CD14-positive monocyte (primary cell): ENCODE measurements at regions not wholly inside any gene's neighbourhood (a gene's known extent, or its start where the extent isn't known, plus 50 kb on each side); places are given as distances from the start of the nearest gene placed in this dataset.

Experiments used
- DNase-seq, 3 donors: peaks; one replicate each; pipeline ENCODE4 v3.0.0-alpha.2; 2011 to 2022
- H2AFZ ChIP-seq: 2 replicates; pipeline ENCODE4 v1.6.0; 2012; ENCODE audit warnings: mild to moderate bottlenecking, low read depth, low read length, inconsistent platforms; ENCODE audit not compliant: insufficient read depth, poor library complexity, severe bottlenecking
- H3K27ac ChIP-seq, 2 donors: 1 replicate in 1 of 2; 2 replicates in 1 of 2; pipeline ENCODE4 v1.5.1; 2012 to 2013; ENCODE audit warnings: low read length in 2 of 2, control low read depth in 1 of 2, inconsistent platforms in 1 of 2, low read depth in 1 of 2, mild to moderate bottlenecking in 1 of 2
- H3K27me3 ChIP-seq, 2 donors: one replicate each; pipeline versions ENCODE4 v1.6.0 to v1.6.1; 2011 to 2013; ENCODE audit warnings: low read length in 2 of 2; ENCODE audit not compliant: control insufficient read depth in 2 of 2, insufficient read depth in 2 of 2
- H3K36me3 ChIP-seq, 2 donors: replicated peaks in 1 of 2; 1 replicate in 1 of 2; 2 replicates in 1 of 2; pipeline versions ENCODE4 v1.5.1 to v1.6.1; 2012 to 2013; ENCODE audit warnings: low read length in 2 of 2, control low read depth in 1 of 2, inconsistent platforms in 1 of 2, mild to moderate bottlenecking in 1 of 2; ENCODE audit not compliant: insufficient read depth in 2 of 2, control insufficient read depth in 1 of 2
- H3K4me1 ChIP-seq, 2 donors: 1 replicate in 1 of 2; 2 replicates in 1 of 2; pipeline versions ENCODE4 v1.5.1 to v1.6.1; 2012 to 2013; ENCODE audit warnings: low read length in 2 of 2, control low read depth in 1 of 2, inconsistent platforms in 1 of 2, mild to moderate bottlenecking in 1 of 2, moderate library complexity in 1 of 2; ENCODE audit not compliant: insufficient read depth in 2 of 2, control insufficient read depth in 1 of 2
- H3K4me2 ChIP-seq: replicated peaks from 2 replicates; pipeline ENCODE3; 2012; ENCODE audit warnings: low read length, moderate library complexity, mild to moderate bottlenecking; ENCODE audit not compliant: poor library complexity, severe bottlenecking; ENCODE audit errors: extremely low read depth
- H3K4me3 ChIP-seq, 3 experiments: fragments of 200-600 bp in 1 of 3; sonication (generic) in 1 of 3; replicated peaks in 1 of 3; 1 replicate in 2 of 3; 2 replicates in 1 of 3; pipeline ENCODE4 v1.5.1; 2011 to 2013; ENCODE audit warnings: low read length in 3 of 3, mild to moderate bottlenecking in 3 of 3, control low read depth in 2 of 3, low read depth in 2 of 3, inconsistent platforms in 1 of 3, moderate library complexity in 1 of 3
- H3K79me2 ChIP-seq: 2 replicates; pipeline ENCODE4 v1.6.0; 2012; ENCODE audit warnings: mild to moderate bottlenecking, control low read depth, inconsistent platforms, low read length, moderate library complexity; ENCODE audit not compliant: insufficient read depth
- H3K9ac ChIP-seq: 2 replicates; pipeline ENCODE4 v1.6.0; 2017; ENCODE audit warnings: low read length, mild to moderate bottlenecking; ENCODE audit not compliant: insufficient read depth, poor library complexity, severe bottlenecking
- H3K9me3 ChIP-seq, 2 donors: replicated peaks in 1 of 2; 1 replicate in 1 of 2; 2 replicates in 1 of 2; pipeline versions ENCODE4 v1.5.1 to v1.6.1; 2012 to 2013; ENCODE audit warnings: low read length in 2 of 2, control low read depth in 1 of 2; ENCODE audit not compliant: control insufficient read depth in 1 of 2, insufficient read depth in 1 of 2
- H4K20me1 ChIP-seq: 2 replicates; pipeline ENCODE4 v1.6.0; 2012; ENCODE audit warnings: mild to moderate bottlenecking, low read length, control low read depth, moderate library complexity; ENCODE audit not compliant: insufficient read depth
- H3K27ac Mint-ChIP-seq, 7 donors: one replicate each; pipeline ENCODE4 v1.8.0; 2020; ENCODE audit warnings: mild to moderate bottlenecking in 7 of 7, mixed read lengths in 7 of 7, moderate library complexity in 6 of 7, inconsistent platforms in 2 of 7
- H3K27me3 Mint-ChIP-seq, 3 donors: one replicate each; pipeline ENCODE4 v1.8.0; 2021 to 2022; ENCODE audit warnings: low read depth in 3 of 3, mild to moderate bottlenecking in 3 of 3, mixed read lengths in 3 of 3, moderate library complexity in 3 of 3, inconsistent platforms in 1 of 3
- H3K36me3 Mint-ChIP-seq, 2 donors: one replicate each; pipeline ENCODE4 v1.8.0; 2020; ENCODE audit warnings: mixed read lengths in 2 of 2, inconsistent platforms in 1 of 2, mild to moderate bottlenecking in 1 of 2
- H3K4me1 Mint-ChIP-seq: one replicate; pipeline ENCODE4 v1.8.0; 2020; ENCODE audit warnings: mild to moderate bottlenecking, mixed read lengths
- H3K4me3 Mint-ChIP-seq, 2 donors: one replicate each; pipeline ENCODE4 v1.8.0; 2020; ENCODE audit warnings: mild to moderate bottlenecking in 2 of 2, mixed read lengths in 2 of 2, moderate library complexity in 1 of 2
- H3K9me3 Mint-ChIP-seq, 7 donors: one replicate each; pipeline ENCODE4 v1.8.0; 2020 to 2022; ENCODE audit warnings: mixed read lengths in 7 of 7, mild to moderate bottlenecking in 6 of 7, moderate library complexity in 6 of 7, inconsistent platforms in 2 of 7
- WGBS: methylation state at CpG from one replicate; pipeline ENCODE4 v1.1.5; 2013; ENCODE audit warnings: missing lambda C conversion rate; ENCODE audit not compliant: insufficient coverage; 5-methylcytosine and 5-hydroxymethylcytosine counted together
- intact Hi-C, 2 donors: fragments of 100-400 bp; cut with micrococcal nuclease; formaldehyde crosslinking; loops; one replicate each; pipeline versions ENCODE4 v1.15.0 to v1.15.1; 2023
- TF ChIP-seq, protein P1 (sequence below): fragments of 200-600 bp; IDR thresholded peaks from one replicate; pipeline ENCODE4 v1.8.0; 2022; ENCODE audit warnings: antibody characterized with exemption, mild to moderate bottlenecking

DNA sequence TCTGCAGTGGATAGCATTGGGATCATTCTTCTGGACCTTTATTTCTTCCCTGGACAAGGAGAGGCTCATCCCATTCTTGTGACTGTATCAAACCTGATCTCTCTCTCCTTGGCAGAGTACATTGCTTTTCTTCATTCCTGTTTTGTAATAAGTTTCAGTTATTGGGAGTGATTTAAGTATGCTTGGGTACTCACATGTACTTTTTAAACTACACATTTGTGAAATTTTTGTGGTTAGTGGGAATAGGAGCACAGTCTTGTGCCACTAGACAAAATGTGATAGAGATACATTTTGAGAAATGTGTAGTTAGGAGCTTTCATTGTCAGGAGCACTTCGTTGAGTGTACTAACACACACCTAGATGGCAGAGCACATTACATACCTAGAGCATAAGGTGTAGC is 262.6 kb downstream of the C3orf38 start:
- H3K36me3 Mint-ChIP-seq: no peaks in the 10 kb centered on the region
- no peaks in the 10 kb centered on the region for H3K36me3 ChIP-seq
- H3K79me2 ChIP-seq: no peaks in the 10 kb centered on the region
- no peaks in the 10 kb centered on the region for H3K4me1 Mint-ChIP-seq
- no peaks in the 10 kb centered on the region for H3K27me3 ChIP-seq
- H3K4me1 ChIP-seq: no peaks in the 10 kb centered on the region
- H4K20me1 ChIP-seq: no peaks in the 10 kb centered on the region
- TF ChIP-seq, protein P1, sequence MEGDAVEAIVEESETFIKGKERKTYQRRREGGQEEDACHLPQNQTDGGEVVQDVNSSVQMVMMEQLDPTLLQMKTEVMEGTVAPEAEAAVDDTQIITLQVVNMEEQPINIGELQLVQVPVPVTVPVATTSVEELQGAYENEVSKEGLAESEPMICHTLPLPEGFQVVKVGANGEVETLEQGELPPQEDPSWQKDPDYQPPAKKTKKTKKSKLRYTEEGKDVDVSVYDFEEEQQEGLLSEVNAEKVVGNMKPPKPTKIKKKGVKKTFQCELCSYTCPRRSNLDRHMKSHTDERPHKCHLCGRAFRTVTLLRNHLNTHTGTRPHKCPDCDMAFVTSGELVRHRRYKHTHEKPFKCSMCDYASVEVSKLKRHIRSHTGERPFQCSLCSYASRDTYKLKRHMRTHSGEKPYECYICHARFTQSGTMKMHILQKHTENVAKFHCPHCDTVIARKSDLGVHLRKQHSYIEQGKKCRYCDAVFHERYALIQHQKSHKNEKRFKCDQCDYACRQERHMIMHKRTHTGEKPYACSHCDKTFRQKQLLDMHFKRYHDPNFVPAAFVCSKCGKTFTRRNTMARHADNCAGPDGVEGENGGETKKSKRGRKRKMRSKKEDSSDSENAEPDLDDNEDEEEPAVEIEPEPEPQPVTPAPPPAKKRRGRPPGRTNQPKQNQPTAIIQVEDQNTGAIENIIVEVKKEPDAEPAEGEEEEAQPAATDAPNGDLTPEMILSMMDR: no peak
- H2AFZ ChIP-seq: no peak overlapping the region
- no peak overlapping the region for H3K27ac Mint-ChIP-seq
- no peaks in the 10 kb centered on the region for H3K9me3 ChIP-seq
- no peak overlapping the region for H3K9ac ChIP-seq
- WGBS: no CpG with 5 or more reads among the region's 1 CpG
- intact Hi-C loops: no loop called here
- H3K4me3 Mint-ChIP-seq: no peak overlapping the region
- DNase-seq: no peak
- no peak overlapping the region for H3K4me2 ChIP-seq
- no peaks in the 10 kb centered on the region for H3K27me3 Mint-ChIP-seq
- H3K9me3 Mint-ChIP-seq: peaks cover 0 to 2% (median 0%) of the 10 kb centered on the region in 7 donors
- no peak overlapping the region for H3K27ac ChIP-seq
- no peak overlapping the region for H3K4me3 ChIP-seq

DNA sequence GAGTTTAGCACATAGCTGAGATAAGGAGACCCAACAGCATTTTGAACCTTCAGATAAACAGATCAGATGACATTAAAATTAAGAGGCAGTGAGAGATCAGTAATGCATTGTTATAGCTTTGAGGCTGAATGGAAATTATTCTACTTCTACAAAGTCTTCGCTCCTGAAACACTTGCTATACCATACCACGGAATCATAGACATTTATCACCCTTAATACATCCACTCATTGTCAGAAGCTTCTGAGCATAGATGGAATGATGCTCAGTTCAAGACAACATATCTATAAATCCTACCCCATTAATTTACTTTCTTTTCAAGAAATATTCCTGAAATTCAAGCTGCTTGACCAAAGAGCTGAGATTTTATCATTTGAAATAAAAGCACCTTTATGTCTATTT is 266.7 kb downstream of the C3orf38 start:
- Histone ChIP-seq H3K4me1 (no peaks in the 10 kb centered on the region), H3K36me3 (no peaks in the 10 kb centered on the region), H3K4me2 (no peak overlapping the region), H3K27me3 (no peaks in the 10 kb centered on the region), H4K20me1 (no peaks in the 10 kb centered on the region), H3K9me3 (no peaks in the 10 kb centered on the region), H2AFZ (no peak overlapping the region), H3K4me3 (no peak overlapping the region), H3K79me2 (no peaks in the 10 kb centered on the region), H3K9ac (no peak overlapping the region), H3K27ac (no peak overlapping the region)
- no peak for DNase-seq
- intact Hi-C loops: no loop called here
- no peak overlapping the region for H3K4me3 Mint-ChIP-seq
- no peaks in the 10 kb centered on the region for H3K9me3 Mint-ChIP-seq
- TF ChIP-seq, protein P1: no peak
- H3K27me3 Mint-ChIP-seq: no peaks in the 10 kb centered on the region
- H3K4me1 Mint-ChIP-seq: no peaks in the 10 kb centered on the region
- no CpG with 5 or more reads among the region's 2 CpGs for WGBS
- no peaks in the 10 kb centered on the region for H3K36me3 Mint-ChIP-seq
- no peak overlapping the region for H3K27ac Mint-ChIP-seq
